HCT116 (cell line): ENCODE measurements at regions not wholly inside any gene's neighbourhood (a gene's known extent, or its start where the extent isn't known, plus 50 kb on each side); places are given as distances from the start of the nearest gene placed in this dataset.

Experiments
- POLR2A ChIP-seq: IDR thresholded peaks from 2 replicates; pipeline ENCODE4 v1.7.0; 2011; ENCODE audit warnings: borderline replicate concordance; ENCODE audit not compliant: insufficient read depth, insufficient read length; ENCODE audit errors: extremely low read depth
- ZNF274 ChIP-seq: fragments of 200-500 bp; sonication (Bioruptor generic); IDR thresholded peaks from 2 replicates; pipeline ENCODE4 v1.6.1; 2014; ENCODE audit warnings: mild to moderate bottlenecking, low read depth, low read length, inconsistent platforms
- TF ChIP-seq, protein P1 (sequence below), 3 experiments: fragments of 200-600 bp in 1 of 3; sonication (generic) in 1 of 3; IDR thresholded peaks in 2 of 3; conservative IDR thresholded peaks in 1 of 3; 2 replicates each; pipeline ENCODE4 v1.5.1; 2012 to 2017; ENCODE audit warnings: low read depth in 2 of 3, low read length in 2 of 3, antibody characterized with exemption in 1 of 3, borderline replicate concordance in 1 of 3, control low read depth in 1 of 3, mild to moderate bottlenecking in 1 of 3, mixed read lengths in 1 of 3, mixed run types in 1 of 3, moderate library complexity in 1 of 3; ENCODE audit not compliant: insufficient read depth in 1 of 3
- TF ChIP-seq, protein P2 (sequence below): IDR thresholded peaks from 2 replicates; pipeline ENCODE4 v1.6.1; 2011; ENCODE audit warnings: mild to moderate bottlenecking, low read length, moderate library complexity; ENCODE audit not compliant: insufficient replicate concordance; ENCODE audit errors: extremely low read depth

DNA sequence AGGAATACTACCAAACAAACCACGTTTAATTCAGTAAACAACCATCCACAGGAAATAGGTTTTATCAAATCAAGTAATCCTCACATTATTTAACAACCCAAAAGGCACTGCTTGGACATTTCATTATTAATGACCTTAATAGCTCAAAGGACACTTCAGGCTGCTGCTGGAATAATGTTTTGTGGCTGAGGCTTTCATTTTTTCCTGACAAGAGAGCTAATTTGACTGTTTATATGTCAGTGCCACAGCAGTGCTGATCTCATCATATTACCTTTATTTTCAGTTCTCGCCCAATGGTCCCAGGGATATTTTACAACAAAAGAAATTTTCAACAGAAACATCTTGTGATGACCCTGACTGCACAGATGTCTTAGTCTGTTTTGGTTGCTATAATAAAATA, 589.8 kb upstream of the GRAMD2B start:
- TF ChIP-seq POLR2A, result no peak
- TF ChIP-seq, protein P1, sequence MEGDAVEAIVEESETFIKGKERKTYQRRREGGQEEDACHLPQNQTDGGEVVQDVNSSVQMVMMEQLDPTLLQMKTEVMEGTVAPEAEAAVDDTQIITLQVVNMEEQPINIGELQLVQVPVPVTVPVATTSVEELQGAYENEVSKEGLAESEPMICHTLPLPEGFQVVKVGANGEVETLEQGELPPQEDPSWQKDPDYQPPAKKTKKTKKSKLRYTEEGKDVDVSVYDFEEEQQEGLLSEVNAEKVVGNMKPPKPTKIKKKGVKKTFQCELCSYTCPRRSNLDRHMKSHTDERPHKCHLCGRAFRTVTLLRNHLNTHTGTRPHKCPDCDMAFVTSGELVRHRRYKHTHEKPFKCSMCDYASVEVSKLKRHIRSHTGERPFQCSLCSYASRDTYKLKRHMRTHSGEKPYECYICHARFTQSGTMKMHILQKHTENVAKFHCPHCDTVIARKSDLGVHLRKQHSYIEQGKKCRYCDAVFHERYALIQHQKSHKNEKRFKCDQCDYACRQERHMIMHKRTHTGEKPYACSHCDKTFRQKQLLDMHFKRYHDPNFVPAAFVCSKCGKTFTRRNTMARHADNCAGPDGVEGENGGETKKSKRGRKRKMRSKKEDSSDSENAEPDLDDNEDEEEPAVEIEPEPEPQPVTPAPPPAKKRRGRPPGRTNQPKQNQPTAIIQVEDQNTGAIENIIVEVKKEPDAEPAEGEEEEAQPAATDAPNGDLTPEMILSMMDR (IDR thresholded peaks at IDR 0.05 in 2 of 3, conservative IDR thresholded peaks at IDR 0.05 in 1 of 3; ENCODE audit: borderline replicate concordance in 1 of 3, insufficient read depth in 1 of 3, low read depth in 2 of 3, low read length in 2 of 3), result no peak
- no peak for TF ChIP-seq ZNF274
- TF ChIP-seq, protein P2, sequence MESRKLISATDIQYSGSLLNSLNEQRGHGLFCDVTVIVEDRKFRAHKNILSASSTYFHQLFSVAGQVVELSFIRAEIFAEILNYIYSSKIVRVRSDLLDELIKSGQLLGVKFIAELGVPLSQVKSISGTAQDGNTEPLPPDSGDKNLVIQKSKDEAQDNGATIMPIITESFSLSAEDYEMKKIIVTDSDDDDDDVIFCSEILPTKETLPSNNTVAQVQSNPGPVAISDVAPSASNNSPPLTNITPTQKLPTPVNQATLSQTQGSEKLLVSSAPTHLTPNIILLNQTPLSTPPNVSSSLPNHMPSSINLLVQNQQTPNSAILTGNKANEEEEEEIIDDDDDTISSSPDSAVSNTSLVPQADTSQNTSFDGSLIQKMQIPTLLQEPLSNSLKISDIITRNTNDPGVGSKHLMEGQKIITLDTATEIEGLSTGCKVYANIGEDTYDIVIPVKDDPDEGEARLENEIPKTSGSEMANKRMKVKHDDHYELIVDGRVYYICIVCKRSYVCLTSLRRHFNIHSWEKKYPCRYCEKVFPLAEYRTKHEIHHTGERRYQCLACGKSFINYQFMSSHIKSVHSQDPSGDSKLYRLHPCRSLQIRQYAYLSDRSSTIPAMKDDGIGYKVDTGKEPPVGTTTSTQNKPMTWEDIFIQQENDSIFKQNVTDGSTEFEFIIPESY, result no peak
